Lower lobe of right lung (tissue), 2 donors: ENCODE measurements at regions not wholly inside any gene's neighbourhood (a gene's known extent, or its start where the extent isn't known, plus 50 kb on each side); places are given as distances from the start of the nearest gene placed in this dataset.

Source experiments
- ATAC-seq, 2 donors: fragments of 200-7000 bp; cut with Tn5 transposase; one replicate each; pipeline ENCODE4 v1.9.1; 2020 to 2022; ENCODE audit warnings: mild to moderate bottlenecking in 2 of 2, moderate library complexity in 2 of 2
- DNase-seq: peaks from one replicate; pipeline ENCODE4 v3.0.0-alpha.2; 2020
- H3K27ac ChIP-seq: fragments of 200-600 bp; one replicate; pipeline ENCODE4 v1.8.0; 2022
- H3K27me3 ChIP-seq: fragments of 200-600 bp; one replicate; pipeline ENCODE4 v1.8.0; 2022; ENCODE audit warnings: low read depth
- H3K36me3 ChIP-seq: fragments of 200-600 bp; one replicate; pipeline ENCODE4 v1.8.0; 2022; ENCODE audit warnings: mild to moderate bottlenecking
- H3K4me1 ChIP-seq: fragments of 200-600 bp; one replicate; pipeline ENCODE4 v1.8.0; 2022
- H3K4me3 ChIP-seq: fragments of 200-600 bp; one replicate; pipeline ENCODE4 v1.8.0; 2022; ENCODE audit warnings: mild to moderate bottlenecking
- H3K9me3 ChIP-seq: fragments of 200-600 bp; one replicate; pipeline ENCODE4 v1.8.0; 2022
- intact Hi-C: fragments of 100-400 bp; cut with DNase I; formaldehyde crosslinking; loops from one replicate; pipeline ENCODE4 v1.11.0; 2022
- TF ChIP-seq, protein P1 (sequence below): fragments of 200-600 bp; IDR thresholded peaks from one replicate; pipeline ENCODE4 v1.8.0; 2022; ENCODE audit warnings: antibody characterized with exemption, mild to moderate bottlenecking
- donor health status: DM: no; HTN: yes; CAD: no; lungs with severe emphysema.

DNA sequence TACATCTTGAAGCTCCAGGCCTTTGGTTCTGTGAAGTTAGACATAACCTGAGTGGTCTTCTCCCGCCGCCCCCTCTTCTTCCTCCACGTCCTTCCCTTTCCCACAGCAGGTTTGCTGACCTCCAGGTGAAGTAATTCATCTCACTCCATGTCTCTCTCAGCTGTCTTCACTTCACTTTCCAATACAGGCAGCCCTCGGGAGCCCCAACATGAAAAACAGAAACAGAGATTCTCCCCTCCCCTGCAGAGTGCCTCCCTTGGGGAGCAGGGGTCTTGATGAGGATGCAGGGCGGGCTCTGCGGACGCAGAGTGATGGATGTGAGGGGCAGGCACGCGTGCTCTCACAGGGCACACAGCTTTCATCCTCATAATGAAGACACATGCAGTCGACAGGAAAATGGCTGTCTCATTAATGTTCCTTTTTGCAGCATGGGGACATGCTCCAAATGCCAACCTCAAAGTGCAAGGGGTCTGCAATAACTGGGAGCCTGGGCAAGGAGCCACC, 95.6 kb downstream of the GPAM start:
- H3K4me3 ChIP-seq = no peak overlapping the region
- TF ChIP-seq, protein P1, sequence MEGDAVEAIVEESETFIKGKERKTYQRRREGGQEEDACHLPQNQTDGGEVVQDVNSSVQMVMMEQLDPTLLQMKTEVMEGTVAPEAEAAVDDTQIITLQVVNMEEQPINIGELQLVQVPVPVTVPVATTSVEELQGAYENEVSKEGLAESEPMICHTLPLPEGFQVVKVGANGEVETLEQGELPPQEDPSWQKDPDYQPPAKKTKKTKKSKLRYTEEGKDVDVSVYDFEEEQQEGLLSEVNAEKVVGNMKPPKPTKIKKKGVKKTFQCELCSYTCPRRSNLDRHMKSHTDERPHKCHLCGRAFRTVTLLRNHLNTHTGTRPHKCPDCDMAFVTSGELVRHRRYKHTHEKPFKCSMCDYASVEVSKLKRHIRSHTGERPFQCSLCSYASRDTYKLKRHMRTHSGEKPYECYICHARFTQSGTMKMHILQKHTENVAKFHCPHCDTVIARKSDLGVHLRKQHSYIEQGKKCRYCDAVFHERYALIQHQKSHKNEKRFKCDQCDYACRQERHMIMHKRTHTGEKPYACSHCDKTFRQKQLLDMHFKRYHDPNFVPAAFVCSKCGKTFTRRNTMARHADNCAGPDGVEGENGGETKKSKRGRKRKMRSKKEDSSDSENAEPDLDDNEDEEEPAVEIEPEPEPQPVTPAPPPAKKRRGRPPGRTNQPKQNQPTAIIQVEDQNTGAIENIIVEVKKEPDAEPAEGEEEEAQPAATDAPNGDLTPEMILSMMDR = no peak
- no peaks in the 10 kb centered on the region for H3K4me1 ChIP-seq
- intact Hi-C loops = no loop called here
- DNase-seq (no peak), ATAC-seq (no peak)
- no peaks in the 10 kb centered on the region for H3K27me3 ChIP-seq
- no peaks in the 10 kb centered on the region for H3K9me3 ChIP-seq
- H3K36me3 ChIP-seq = no peaks in the 10 kb centered on the region
- no peak overlapping the region for H3K27ac ChIP-seq

DNA sequence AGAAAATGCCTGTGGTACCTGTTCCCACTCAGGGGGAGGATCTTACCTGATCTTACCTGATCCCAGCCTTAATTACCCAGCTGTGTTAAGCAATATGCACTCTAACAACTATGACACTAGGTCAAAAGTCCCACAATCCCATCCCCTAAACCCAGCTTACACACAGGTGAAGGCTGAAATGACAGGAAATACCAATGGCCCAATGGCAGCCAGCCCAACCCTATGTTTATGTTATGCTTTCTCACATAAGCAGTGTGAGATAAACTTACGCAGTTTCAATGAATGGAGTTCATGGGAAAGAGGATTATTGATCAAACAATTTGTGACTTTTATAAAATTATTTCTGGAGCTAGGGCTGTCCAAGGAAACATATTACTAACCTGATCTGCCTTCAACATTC, 91.9 kb downstream of the GPAM start:
- no peaks in the 10 kb centered on the region for H3K4me1 ChIP-seq
- H3K36me3 ChIP-seq = no peaks in the 10 kb centered on the region
- intact Hi-C loops = no loop called here
- H3K27me3 ChIP-seq = no peaks in the 10 kb centered on the region
- ATAC-seq (no peak), DNase-seq (no peak)
- TF ChIP-seq, protein P1 = no peak
- H3K9me3 ChIP-seq = no peaks in the 10 kb centered on the region
- no peak overlapping the region for H3K27ac ChIP-seq
- H3K4me3 ChIP-seq = no peak overlapping the region

DNA sequence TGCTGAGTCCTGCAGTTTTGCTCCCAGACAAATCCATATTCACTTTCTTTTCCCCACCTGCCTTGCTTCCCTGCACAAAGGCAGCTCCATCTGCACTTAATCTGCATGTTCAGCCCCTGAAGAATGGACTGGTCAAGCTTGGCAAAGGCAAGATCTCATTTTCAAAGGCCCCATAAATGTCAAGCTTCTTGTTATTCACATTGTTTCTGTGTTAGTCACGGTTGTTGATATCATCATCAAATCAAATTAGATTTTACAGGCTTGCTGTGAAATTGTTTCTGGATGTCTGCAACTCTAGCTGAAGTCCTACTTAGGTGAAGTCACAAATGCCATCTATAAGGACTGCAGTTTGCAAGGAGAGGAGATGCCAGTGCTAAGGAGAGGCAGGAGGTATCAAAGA, 91.0 kb downstream of the GPAM start:
- no peak overlapping the region for H3K4me3 ChIP-seq
- H3K27ac ChIP-seq = no peak overlapping the region
- ATAC-seq = no peak
- no peaks in the 10 kb centered on the region for H3K27me3 ChIP-seq
- DNase-seq = no peak
- no peaks in the 10 kb centered on the region for H3K4me1 ChIP-seq
- TF ChIP-seq, protein P1 = no peak
- H3K9me3 ChIP-seq = no peaks in the 10 kb centered on the region
- intact Hi-C loops = no loop called here
- H3K36me3 ChIP-seq = no peaks in the 10 kb centered on the region

DNA sequence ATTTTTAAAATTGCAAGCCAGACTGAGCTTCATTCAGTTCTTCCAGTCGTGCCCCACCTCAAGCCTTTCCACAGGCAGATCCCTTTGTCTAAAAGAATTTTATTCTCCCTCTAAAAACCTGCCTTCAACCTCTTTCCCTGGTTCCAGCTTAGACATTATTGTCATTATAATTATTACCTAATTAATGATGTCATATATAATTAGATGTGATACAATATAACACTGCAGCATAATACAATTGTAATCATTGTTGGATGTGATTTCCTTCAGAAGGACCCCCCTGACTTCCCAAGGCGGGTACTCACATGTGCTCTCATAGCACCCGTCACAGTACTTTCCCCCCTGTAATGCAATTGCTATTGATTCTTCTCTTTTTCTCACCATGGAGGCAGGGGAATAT, 88.6 kb downstream of the GPAM start:
- no peaks in the 10 kb centered on the region for H3K4me1 ChIP-seq
- TF ChIP-seq, protein P1 = no peak
- no peaks in the 10 kb centered on the region for H3K36me3 ChIP-seq
- H3K4me3 ChIP-seq = no peak overlapping the region
- no peaks in the 10 kb centered on the region for H3K27me3 ChIP-seq
- DNase-seq = no peak
- no peak for ATAC-seq
- H3K9me3 ChIP-seq = no peaks in the 10 kb centered on the region
- intact Hi-C loops = no loop called here
- H3K27ac ChIP-seq = no peak overlapping the region

DNA sequence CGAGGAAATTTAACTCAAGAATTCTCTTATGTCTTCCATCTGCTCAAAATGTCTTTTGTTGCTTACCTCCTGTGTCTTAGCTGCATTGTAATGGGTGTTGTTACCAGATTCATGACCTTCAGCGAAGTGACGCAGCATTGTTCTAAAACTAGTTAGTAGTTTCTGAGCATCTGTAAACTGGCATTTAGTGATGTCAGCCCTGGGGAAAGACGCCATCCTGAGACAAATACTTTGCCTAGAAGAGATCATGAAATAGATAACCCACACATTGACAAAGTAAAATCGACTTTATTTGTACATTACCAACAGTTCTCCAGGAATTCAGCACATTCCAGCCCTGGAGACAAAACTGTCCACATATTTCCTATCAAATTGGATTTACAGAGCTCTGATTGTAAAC, 87.8 kb downstream of the GPAM start:
- Histone ChIP-seq H3K4me3 (no peak overlapping the region), H3K27ac (no peak overlapping the region), H3K9me3 (no peaks in the 10 kb centered on the region), H3K27me3 (no peaks in the 10 kb centered on the region), H3K36me3 (no peaks in the 10 kb centered on the region), H3K4me1 (no peaks in the 10 kb centered on the region)
- intact Hi-C loops = no loop called here
- ATAC-seq (no peak), DNase-seq (no peak)
- TF ChIP-seq, protein P1 = no peak

DNA sequence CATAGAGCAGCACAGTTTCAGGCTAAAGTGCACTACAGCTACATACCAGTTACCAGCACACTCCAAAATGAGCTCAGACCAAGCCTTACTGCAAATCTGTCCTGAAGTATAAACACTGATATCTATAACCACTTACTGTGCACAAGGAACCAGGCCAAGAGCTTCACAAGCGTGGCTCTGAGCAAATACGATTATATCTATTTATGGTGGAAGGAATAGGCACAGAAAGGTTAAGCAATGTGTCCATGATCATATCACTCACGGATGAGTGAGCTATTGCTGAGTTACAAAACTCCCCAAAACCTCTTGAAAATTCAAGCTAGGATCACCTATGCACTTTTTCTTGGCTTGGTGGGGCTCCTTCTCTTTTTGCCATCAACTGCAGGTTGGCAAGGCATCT, 84.9 kb downstream of the GPAM start:
- Histone ChIP-seq H3K27ac (no peak overlapping the region), H3K36me3 (no peaks in the 10 kb centered on the region), H3K4me1 (no peaks in the 10 kb centered on the region), H3K4me3 (no peak overlapping the region), H3K27me3 (no peaks in the 10 kb centered on the region), H3K9me3 (no peaks in the 10 kb centered on the region)
- intact Hi-C loops = no loop called here
- TF ChIP-seq, protein P1 = no peak
- DNase-seq (no peak), ATAC-seq (no peak)
